Heart left ventricle (tissue), 16 donors: ENCODE measurements at regions not wholly inside any gene's neighbourhood (a gene's known extent, or its start where the extent isn't known, plus 50 kb on each side); places are given as distances from the start of the nearest gene placed in this dataset.

Experiments
- ATAC-seq, 4 donors: fragments of 200-7000 bp; cut with Tn5 transposase; one replicate each; pipeline ENCODE4 v1.9.1; 2020 to 2022; ENCODE audit warnings: moderate library complexity in 4 of 4, mild to moderate bottlenecking in 3 of 4, moderate number of reproducible peaks in 1 of 4
- DNase-seq, 5 donors: peaks; one replicate each; pipeline ENCODE4 v3.0.0-alpha.2; 2020
- H3K27ac ChIP-seq, 12 donors: fragments of 200-600 bp; sonication (generic) in 4 of 12; one replicate each; pipeline versions ENCODE4 v1.5.0 to v1.8.0; 2016 to 2022; ENCODE audit warnings: mild to moderate bottlenecking in 2 of 12
- H3K27me3 ChIP-seq, 9 donors: fragments of 200-600 bp; sonication (generic) in 2 of 9; one replicate each; pipeline versions ENCODE4 v1.5.1 to v1.8.0; 2016 to 2022; ENCODE audit warnings: mild to moderate bottlenecking in 3 of 9
- H3K36me3 ChIP-seq, 9 donors: fragments of 200-600 bp; sonication (generic) in 2 of 9; one replicate each; pipeline versions ENCODE4 v1.5.0 to v1.8.0; 2018 to 2022; ENCODE audit warnings: mild to moderate bottlenecking in 2 of 9
- H3K4me1 ChIP-seq, 12 donors: fragments of 200-600 bp; sonication (generic) in 4 of 12; one replicate each; pipeline versions ENCODE4 v1.5.0 to v1.8.0; 2016 to 2022; ENCODE audit warnings: mild to moderate bottlenecking in 3 of 12
- H3K4me3 ChIP-seq, 12 donors: fragments of 200-600 bp; sonication (generic) in 4 of 12; one replicate each; pipeline versions ENCODE4 v1.5.0 to v1.8.0; 2017 to 2022; ENCODE audit warnings: mild to moderate bottlenecking in 9 of 12, moderate library complexity in 4 of 12
- H3K9me3 ChIP-seq, 12 donors: fragments of 200-600 bp; sonication (generic) in 4 of 12; one replicate each; pipeline versions ENCODE4 v1.5.0 to v1.8.0; 2016 to 2022; ENCODE audit warnings: mild to moderate bottlenecking in 1 of 12
- CTCF ChIP-seq, 12 donors: fragments of 200-600 bp; sonication (generic) in 4 of 12; IDR thresholded peaks; one replicate each; pipeline versions ENCODE4 v1.5.0 to v1.8.0; 2018 to 2022; ENCODE audit warnings: antibody characterized with exemption in 12 of 12, mild to moderate bottlenecking in 5 of 12
- POLR2A ChIP-seq, 2 donors: fragments of 450-650 bp; IDR thresholded peaks; one replicate each; pipeline ENCODE4 v1.6.1; 2017; ENCODE audit warnings: antibody characterized with exemption in 2 of 2, mild to moderate bottlenecking in 2 of 2, moderate library complexity in 2 of 2
- WGBS, 4 donors: extraction: QIAGEN DNeasy Blood & Tissue Kit in 2 of 4; methylation state at CpG; one replicate each; pipeline versions ENCODE4 v1.1.5 to v1.1.7; 2013 to 2018; 5-methylcytosine and 5-hydroxymethylcytosine counted together
- intact Hi-C, 10 donors: fragments of 100-400 bp; cut with DNase I; formaldehyde crosslinking; loops; one replicate each; pipeline versions ENCODE4 v1.11.1 to v1.14.2; 2022
- donor health status: ischemic (EF 13 %, LVEDD 7.1; RV severe dilation, severe dysfunction).
- donor health status: healthy with polysubstance abuse.
- donor health status: DM: no; HTN: yes; CAD: no.
- donor health status: DM: no; HTN: no; CAD: no.
- donor health status: ischemic (EF 25% LVEDD 6.9; RV normal size, moderate dysfunction).
- donor health status: ischemic (EF 25% LVEDD 5.7; RV mildly dilated, moderate dysfunction).
- donor health status: healthy.
- donor health status: DM: yes; HTN: yes; CAD: no.
- donor health status: ischemic (EF 35%, LVEDD 5.7; RV mildly dilated, moderate dysfunction).
- donor health status: nonischemic (EF 11% LVEDD 7.7; RV severe dilation, severe dysfunction).
- donor health status: DM: yes; HTN: yes; CAD: no.
- donor health status: PGD.
- donor health status: ischemic (EF 29% LVEDD 5.4; RV normal size, mild dysfunction).
- donor health status: nonischemic (EF 23%, LVEDD 6.1; RV moderate dilation, normal function).

- no peak for TF ChIP-seq POLR2A (IDR thresholded peaks at IDR 0.05)
- TF ChIP-seq CTCF (IDR thresholded peaks at IDR 0.05): no peak
- Histone ChIP-seq H3K4me1 (no peaks in the 10 kb centered on the region), H3K36me3 (no peaks in the 10 kb centered on the region), H3K9me3 (no peaks in the 10 kb centered on the region), H3K27me3 (peaks cover 0 to 9% (median 0%) of the 10 kb centered on the region in 9 donors), H3K27ac (no peak overlapping the region), H3K4me3 (no peak overlapping the region)
- ATAC-seq: no peak
- intact Hi-C loops: no loop called here
- 63 to 83% (median 78%) methylated on average over 1 of the region's 1 CpG for WGBS, 4 donors
- no peak for DNase-seq
Measured at GRCh38 chr12:30829876-30830275, 75.1 kb upstream of the CAPRIN2 start.

GRCh38 chr12:30828686-30829085 lies 73.9 kb upstream of the CAPRIN2 start:
- Histone ChIP-seq H3K4me1 (peaks cover 0 to 2% (median 0%) of the 10 kb centered on the region in 12 donors), H3K27me3 (peaks cover 0 to 6% (median 0%) of the 10 kb centered on the region in 9 donors), H3K27ac (no peak overlapping the region), H3K4me3 (no peak overlapping the region), H3K36me3 (no peaks in the 10 kb centered on the region), H3K9me3 (no peaks in the 10 kb centered on the region)
- intact Hi-C loops: no loop called here
- WGBS, 4 donors: 68 to 99% (median 90%) methylated on average over 4 of the region's 4 CpGs
- DNase-seq (no peak), ATAC-seq (no peak)
- TF ChIP-seq CTCF (IDR thresholded peaks at IDR 0.05): no peak
- TF ChIP-seq POLR2A (IDR thresholded peaks at IDR 0.05): no peak

- no peaks in the 10 kb centered on the region for H3K9me3 ChIP-seq
- peaks cover 0 to 6% (median 0%) of the 10 kb centered on the region in 9 donors for H3K27me3 ChIP-seq
- intact Hi-C loops: no loop called here
- no peak for DNase-seq
- H3K36me3 ChIP-seq: no peaks in the 10 kb centered on the region
- H3K27ac ChIP-seq: no peak overlapping the region
- ATAC-seq: no peak
- no peak overlapping the region for H3K4me3 ChIP-seq
- peaks cover 0 to 14% (median 0%) of the 10 kb centered on the region in 12 donors for H3K4me1 ChIP-seq
- WGBS, 4 donors: 69 to 88% (median 80%) methylated on average over 14 to 15 of the region's 15 CpGs
- TF ChIP-seq POLR2A (IDR thresholded peaks at IDR 0.05) (no peak), CTCF (IDR thresholded peaks at IDR 0.05) (no peak)
Measured at GRCh38 chr12:30827101-30828066, 72.6 kb upstream of the CAPRIN2 start.

GRCh38 chr12:30826276-30826675 lies 71.5 kb upstream of the CAPRIN2 start:
- no peaks in the 10 kb centered on the region for H3K9me3 ChIP-seq
- intact Hi-C loops: no loop called here
- TF ChIP-seq POLR2A (IDR thresholded peaks at IDR 0.05) (no peak), CTCF (IDR thresholded peaks at IDR 0.05) (no peak)
- peaks cover 0 to 5% (median 0%) of the 10 kb centered on the region in 9 donors for H3K27me3 ChIP-seq
- DNase-seq (no peak), ATAC-seq (no peak)
- no peak overlapping the region for H3K27ac ChIP-seq
- no peak overlapping the region for H3K4me3 ChIP-seq
- WGBS, 4 donors: 85 to 89% (median 87%) methylated on average over 8 of the region's 8 CpGs
- H3K36me3 ChIP-seq: no peaks in the 10 kb centered on the region
- H3K4me1 ChIP-seq: peaks cover 0 to 16% (median 4%) of the 10 kb centered on the region in 12 donors
